ENCODE measurements at regions not wholly inside any gene's neighbourhood (a gene's known extent, or its start where the extent isn't known, plus 50 kb on each side); places are given as distances from the start of the nearest gene placed in this dataset.

GRCh38 chr13:55263045-55263444, 1877.7 kb upstream of the PRR20A start:
- Histone ChIP-seq H3K4me1 (replicated peaks in 1 of 2) (no peaks in the 10 kb centered on the region), H3K9me3 (replicated peaks in 1 of 3) (no peaks in the 10 kb centered on the region), H3K27me3 (no peaks in the 10 kb centered on the region), H3K27ac (no peak overlapping the region), H3K36me3 (replicated peaks in 1 of 2) (no peaks in the 10 kb centered on the region), H3K4me3 (no peak overlapping the region)
- no peak for DNase-seq
- WGBS, 4 donors = 13 to 43% (median 22%) methylated on average over 1 of the region's 1 CpG
- intact Hi-C loops (cut with DNase I) = no loop called here
- TF ChIP-seq CTCF (IDR thresholded peaks at IDR 0.05) (no peak), POLR2A (IDR thresholded peaks at IDR 0.05) (no peak)

GRCh38 chr13:55266644-55267043, 1874.1 kb upstream of the PRR20A start:
- H3K27ac ChIP-seq = no peak overlapping the region
- no peak overlapping the region for H3K4me3 ChIP-seq
- no peaks in the 10 kb centered on the region for H3K36me3 ChIP-seq (replicated peaks in 1 of 2)
- intact Hi-C loops (cut with DNase I) = no loop called here
- H3K27me3 ChIP-seq = no peaks in the 10 kb centered on the region
- no peak for DNase-seq
- no peaks in the 10 kb centered on the region for H3K9me3 ChIP-seq (replicated peaks in 1 of 3)
- WGBS, 4 donors = 53 to 64% (median 61%) methylated on average over 2 of the region's 2 CpGs
- H3K4me1 ChIP-seq (replicated peaks in 1 of 2) = no peaks in the 10 kb centered on the region
- TF ChIP-seq CTCF (IDR thresholded peaks at IDR 0.05) (no peak), POLR2A (IDR thresholded peaks at IDR 0.05) (no peak)

- Histone ChIP-seq H3K4me1 (replicated peaks in 1 of 2) (no peaks in the 10 kb centered on the region), H3K27ac (no peak overlapping the region), H3K27me3 (no peaks in the 10 kb centered on the region), H3K36me3 (replicated peaks in 1 of 2) (no peaks in the 10 kb centered on the region), H3K4me3 (no peak overlapping the region), H3K9me3 (replicated peaks in 1 of 3) (no peaks in the 10 kb centered on the region)
- no peak for DNase-seq
- WGBS, 4 donors = 67 to 89% (median 72%) methylated on average over 1 of the region's 1 CpG
- no peak for TF ChIP-seq CTCF (IDR thresholded peaks at IDR 0.05)
- TF ChIP-seq POLR2A (IDR thresholded peaks at IDR 0.05) = no peak
- intact Hi-C loops (cut with DNase I) = no loop called here
These were observed 1842.5 kb upstream of the PRR20A start for GRCh38 chr13:55298201-55298600.

- WGBS, 4 donors = 38 to 52% (median 46%) methylated on average over 3 of the region's 3 CpGs
- TF ChIP-seq CTCF (IDR thresholded peaks at IDR 0.05) (no peak), POLR2A (IDR thresholded peaks at IDR 0.05) (no peak)
- Histone ChIP-seq H3K4me1 (replicated peaks in 1 of 2) (no peaks in the 10 kb centered on the region), H3K36me3 (replicated peaks in 1 of 2) (no peaks in the 10 kb centered on the region), H3K4me3 (no peak overlapping the region), H3K27ac (no peak overlapping the region), H3K9me3 (replicated peaks in 1 of 3) (no peaks in the 10 kb centered on the region), H3K27me3 (no peaks in the 10 kb centered on the region)
- DNase-seq = no peak
- intact Hi-C loops (cut with DNase I) = no loop called here
These were observed 1838.2 kb upstream of the PRR20A start for GRCh38 chr13:55302568-55302967.
